WTC11 (cell line): ENCODE measurements at regions not wholly inside any gene's neighbourhood (a gene's known extent, or its start where the extent isn't known, plus 50 kb on each side); places are given as distances from the start of the nearest gene placed in this dataset.
"Not testable (repeated sequence)": the region's sequence is repeated elsewhere in the genome, so short reads cannot be mapped to it uniquely, and the experiment has no call there.

Source experiments
- ATAC-seq: fragments of 200-7000 bp; cut with Tn5 transposase; 2 replicates; pipeline ENCODE4 v1.10.0; 2021; ENCODE audit warnings: mild to moderate bottlenecking, moderate library complexity
- CTCF ChIA-PET: fragments of 300-600 bp; sonication (Branson Sonifier 250); formaldehyde crosslinking; loops from one replicate; lab custom pipeline; 2021; ENCODE audit warnings: antibody characterized with exemption; lab: Charles Lee
- POLR2A ChIA-PET: fragments of 350-600 bp; sonication (Branson Sonifier 250); formaldehyde crosslinking; loops from one replicate; lab custom pipeline; 2021; ENCODE audit warnings: antibody characterized with exemption; lab: Charles Lee
- DNase-seq: peaks from one replicate; pipeline ENCODE4 v3.0.0; 2021; ENCODE audit warnings: low spot score
- H3K27ac Mint-ChIP-seq: 2 replicates; pipeline ENCODE4 v1.8.0; 2021; ENCODE audit warnings: mixed read lengths
- H3K27me3 Mint-ChIP-seq: 2 replicates; pipeline ENCODE4 v1.8.0; 2021; ENCODE audit warnings: low read depth, mild to moderate bottlenecking, moderate library complexity, mixed read lengths
- H3K36me3 Mint-ChIP-seq: 2 replicates; pipeline ENCODE4 v1.8.0; 2021; ENCODE audit warnings: mixed read lengths
- H3K4me1 Mint-ChIP-seq: 2 replicates; pipeline ENCODE4 v1.8.0; 2022; ENCODE audit warnings: mixed read lengths
- H3K4me3 Mint-ChIP-seq: 2 replicates; pipeline ENCODE4 v1.8.0; 2021; ENCODE audit warnings: mild to moderate bottlenecking, moderate library complexity, mixed read lengths
- H3K9me3 Mint-ChIP-seq: 2 replicates; pipeline ENCODE4 v1.8.0; 2021; ENCODE audit warnings: mixed read lengths
- ATF1 ChIP-seq: sonication (generic); formaldehyde crosslinking; IDR thresholded peaks from 2 replicates; pipeline ENCODE4 v1.8.1; 2023; ENCODE audit warnings: mild to moderate bottlenecking, moderate library complexity, missing genetic modification reagents
- ELF4 ChIP-seq: sonication (generic); formaldehyde crosslinking; IDR thresholded peaks from 2 replicates; pipeline ENCODE4 v1.8.1; 2022; ENCODE audit warnings: low read depth, mild to moderate bottlenecking, moderate library complexity, missing genetic modification reagents
- FOXJ3 ChIP-seq: sonication (generic); formaldehyde crosslinking; IDR thresholded peaks from 2 replicates; pipeline ENCODE4 v1.9.0; 2021; ENCODE audit warnings: missing genetic modification reagents, mild to moderate bottlenecking, borderline replicate concordance
- GABPB1 ChIP-seq: sonication (generic); formaldehyde crosslinking; IDR thresholded peaks from 2 replicates; pipeline ENCODE4 v1.8.1; 2023; ENCODE audit warnings: mild to moderate bottlenecking, missing genetic modification reagents
- JAZF1 ChIP-seq: fragments of 250-450 bp; sonication (Bioruptor Pico); IDR thresholded peaks from 2 replicates; pipeline ENCODE4 v1.9.0; 2021; ENCODE audit warnings: moderate library complexity, mild to moderate bottlenecking, inconsistent platforms
- NFYB ChIP-seq: sonication (generic); formaldehyde crosslinking; conservative IDR thresholded peaks from 2 replicates; pipeline ENCODE4 v1.8.0; 2022; ENCODE audit warnings: low read depth, missing genetic modification reagents
- SMAD4 ChIP-seq: sonication (generic); formaldehyde crosslinking; IDR thresholded peaks from 2 replicates; pipeline ENCODE4 v1.8.0; 2022; ENCODE audit warnings: mild to moderate bottlenecking, missing genetic modification reagents
- SOX15 ChIP-seq: fragments of 250-450 bp; sonication (Bioruptor Pico); IDR thresholded peaks from 2 replicates; pipeline ENCODE4 v1.9.0; 2021; ENCODE audit warnings: mild to moderate bottlenecking
- TCF7 ChIP-seq: sonication (generic); formaldehyde crosslinking; IDR thresholded peaks from 2 replicates; pipeline ENCODE4 v1.8.0; 2022; ENCODE audit warnings: mild to moderate bottlenecking, low read depth, missing genetic modification reagents, moderate library complexity
- ZNF263 ChIP-seq: sonication (generic); formaldehyde crosslinking; IDR thresholded peaks from 2 replicates; pipeline ENCODE4 v1.8.1; 2022; ENCODE audit warnings: low read depth, mild to moderate bottlenecking, moderate library complexity, missing genetic modification reagents
- ZNF416 ChIP-seq: fragments of 250-450 bp; sonication (Bioruptor Pico); IDR thresholded peaks from 2 replicates; pipeline ENCODE4 v1.9.0; 2021; ENCODE audit warnings: mild to moderate bottlenecking, inconsistent platforms
- ZNF423 ChIP-seq: fragments of 250-450 bp; sonication (Bioruptor Pico); IDR thresholded peaks from 2 replicates; pipeline ENCODE4 v2.1.2; 2022; ENCODE audit warnings: mild to moderate bottlenecking, moderate library complexity
- TF ChIP-seq, protein P1 (sequence below): sonication (generic); formaldehyde crosslinking; IDR thresholded peaks from 2 replicates; pipeline ENCODE4 v1.8.1; 2022; ENCODE audit warnings: low read depth, mild to moderate bottlenecking, moderate library complexity, missing genetic modification reagents, borderline replicate concordance
- TF ChIP-seq, protein P2 (sequence below): sonication (generic); formaldehyde crosslinking; IDR thresholded peaks from 2 replicates; pipeline ENCODE4 v1.8.1; 2022; ENCODE audit warnings: low read depth, missing genetic modification reagents, borderline replicate concordance
- TF ChIP-seq, protein P3 (sequence below): sonication (generic); formaldehyde crosslinking; IDR thresholded peaks from 2 replicates; pipeline ENCODE4 v1.8.0; 2022; ENCODE audit warnings: mild to moderate bottlenecking, missing genetic modification reagents
- TF ChIP-seq, protein P4 (sequence below): sonication (generic); formaldehyde crosslinking; IDR thresholded peaks from 2 replicates; pipeline ENCODE4 v1.8.0; 2023; ENCODE audit warnings: missing genetic modification reagents, mild to moderate bottlenecking, borderline replicate concordance

DNA sequence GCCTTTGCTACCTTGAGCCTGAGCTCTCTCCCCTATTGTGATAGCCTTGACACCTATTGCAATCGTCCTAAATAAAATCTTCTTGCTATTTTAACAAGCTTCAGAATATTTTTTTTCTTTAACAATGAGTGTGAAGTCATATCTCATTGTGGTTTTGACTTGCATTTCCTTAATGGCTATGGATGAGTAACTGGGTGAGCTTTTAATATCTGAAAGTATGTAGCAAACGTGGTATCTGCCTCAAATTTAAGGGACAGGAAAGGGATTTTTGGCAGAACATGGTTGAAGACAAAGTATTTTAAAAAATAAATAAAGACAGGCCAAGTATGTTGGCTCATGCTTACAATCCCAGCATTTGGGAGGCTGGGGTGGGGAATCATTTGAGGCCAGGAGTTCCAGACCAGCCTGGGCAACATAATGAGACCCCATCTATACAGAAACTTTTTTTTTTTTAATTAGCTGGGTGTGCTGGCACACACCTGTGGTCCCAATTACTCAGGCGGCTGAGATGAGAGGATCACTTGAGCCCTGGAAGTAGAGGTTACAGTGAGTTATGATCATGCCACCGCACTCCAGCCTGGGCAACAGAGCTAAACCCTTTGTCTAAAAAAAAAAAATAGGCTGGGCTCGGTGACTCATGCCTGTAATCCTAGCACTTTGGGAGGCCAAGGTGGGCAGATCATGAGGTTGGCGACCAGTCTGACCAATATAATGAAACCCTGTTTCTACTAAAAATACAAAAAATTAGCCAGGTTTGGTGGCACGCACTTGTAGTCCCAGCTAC, 319.3 kb upstream of the NRP1 start:
- H3K9me3 Mint-ChIP-seq: peaks cover 47% of the 10 kb centered on the region
- H3K27me3 Mint-ChIP-seq: peaks cover 3% of the 10 kb centered on the region; the same call in 1 of the 2 replicates
- POLR2A ChIA-PET: no interaction called here

DNA sequence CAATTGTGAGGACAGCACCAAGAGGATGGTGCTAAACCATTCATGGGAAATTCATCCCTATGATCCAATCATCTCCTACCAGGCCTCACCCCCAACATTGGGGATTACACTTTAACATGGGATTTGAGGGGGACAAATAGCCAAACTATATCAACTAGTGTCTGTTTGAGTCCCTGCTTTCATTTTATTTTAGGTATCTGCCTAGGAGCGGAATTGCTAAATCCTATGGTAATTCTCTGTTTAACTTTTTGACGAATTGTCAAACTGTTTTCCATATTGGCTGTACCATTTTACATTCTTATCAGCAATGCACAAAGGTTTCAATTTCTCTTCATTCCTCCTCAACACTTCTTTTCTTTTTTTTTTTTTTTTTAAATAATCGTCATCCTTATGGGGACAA, 318.4 kb upstream of the NRP1 start:
- no peak overlapping the region for H3K4me3 Mint-ChIP-seq
- no peaks in the 10 kb centered on the region for H3K4me1 Mint-ChIP-seq
- no peak overlapping the region for H3K27ac Mint-ChIP-seq
- peaks cover 3% of the 10 kb centered on the region; the same call in 1 of the 2 replicates for H3K27me3 Mint-ChIP-seq
- no peak for TF ChIP-seq SMAD4 (CRISPR knock-in tag)
- no peak for TF ChIP-seq ELF4 (CRISPR knock-in tag)
- no peak for TF ChIP-seq NFYB (CRISPR knock-in tag)
- no peak for TF ChIP-seq FOXJ3 (CRISPR knock-in tag)
- no peak for TF ChIP-seq ZNF263 (CRISPR knock-in tag)
- ChIA-PET POLR2A (no interaction called here), CTCF (no interaction called here)
- ATAC-seq (no peak), DNase-seq (no peak)
- peaks cover 56% of the 10 kb centered on the region for H3K9me3 Mint-ChIP-seq
- H3K36me3 Mint-ChIP-seq: peaks cover 23% of the 10 kb centered on the region

More for the DNA sequence above, 319.3 kb upstream of the NRP1 start:
- Mint-ChIP-seq H3K4me1 (peaks cover 3% of the 10 kb centered on the region), H3K27ac (no peak overlapping the region), H3K4me3 (no peak overlapping the region), H3K36me3 (peaks cover 18% of the 10 kb centered on the region)
- ATAC-seq (no peak), DNase-seq (no peak)
- TF ChIP-seq, protein P1, sequence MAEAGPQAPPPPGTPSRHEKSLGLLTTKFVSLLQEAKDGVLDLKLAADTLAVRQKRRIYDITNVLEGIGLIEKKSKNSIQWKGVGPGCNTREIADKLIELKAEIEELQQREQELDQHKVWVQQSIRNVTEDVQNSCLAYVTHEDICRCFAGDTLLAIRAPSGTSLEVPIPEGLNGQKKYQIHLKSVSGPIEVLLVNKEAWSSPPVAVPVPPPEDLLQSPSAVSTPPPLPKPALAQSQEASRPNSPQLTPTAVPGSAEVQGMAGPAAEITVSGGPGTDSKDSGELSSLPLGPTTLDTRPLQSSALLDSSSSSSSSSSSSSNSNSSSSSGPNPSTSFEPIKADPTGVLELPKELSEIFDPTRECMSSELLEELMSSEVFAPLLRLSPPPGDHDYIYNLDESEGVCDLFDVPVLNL (CRISPR knock-in tag): no peak
- TF ChIP-seq JAZF1 (CRISPR knock-in tag) (no peak), ZNF416 (CRISPR knock-in tag) (no peak), TCF7 (CRISPR knock-in tag) (no peak), SOX15 (CRISPR knock-in tag) (no peak), ZNF423 (CRISPR knock-in tag) (no peak), ATF1 (CRISPR knock-in tag) (no peak), GABPB1 (CRISPR knock-in tag) (no peak)
- TF ChIP-seq, protein P2, sequence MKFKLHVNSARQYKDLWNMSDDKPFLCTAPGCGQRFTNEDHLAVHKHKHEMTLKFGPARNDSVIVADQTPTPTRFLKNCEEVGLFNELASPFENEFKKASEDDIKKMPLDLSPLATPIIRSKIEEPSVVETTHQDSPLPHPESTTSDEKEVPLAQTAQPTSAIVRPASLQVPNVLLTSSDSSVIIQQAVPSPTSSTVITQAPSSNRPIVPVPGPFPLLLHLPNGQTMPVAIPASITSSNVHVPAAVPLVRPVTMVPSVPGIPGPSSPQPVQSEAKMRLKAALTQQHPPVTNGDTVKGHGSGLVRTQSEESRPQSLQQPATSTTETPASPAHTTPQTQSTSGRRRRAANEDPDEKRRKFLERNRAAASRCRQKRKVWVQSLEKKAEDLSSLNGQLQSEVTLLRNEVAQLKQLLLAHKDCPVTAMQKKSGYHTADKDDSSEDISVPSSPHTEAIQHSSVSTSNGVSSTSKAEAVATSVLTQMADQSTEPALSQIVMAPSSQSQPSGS: no peak
- TF ChIP-seq, protein P3, sequence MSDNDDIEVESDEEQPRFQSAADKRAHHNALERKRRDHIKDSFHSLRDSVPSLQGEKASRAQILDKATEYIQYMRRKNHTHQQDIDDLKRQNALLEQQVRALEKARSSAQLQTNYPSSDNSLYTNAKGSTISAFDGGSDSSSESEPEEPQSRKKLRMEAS (CRISPR knock-in tag): no peak
- TF ChIP-seq, protein P4, sequence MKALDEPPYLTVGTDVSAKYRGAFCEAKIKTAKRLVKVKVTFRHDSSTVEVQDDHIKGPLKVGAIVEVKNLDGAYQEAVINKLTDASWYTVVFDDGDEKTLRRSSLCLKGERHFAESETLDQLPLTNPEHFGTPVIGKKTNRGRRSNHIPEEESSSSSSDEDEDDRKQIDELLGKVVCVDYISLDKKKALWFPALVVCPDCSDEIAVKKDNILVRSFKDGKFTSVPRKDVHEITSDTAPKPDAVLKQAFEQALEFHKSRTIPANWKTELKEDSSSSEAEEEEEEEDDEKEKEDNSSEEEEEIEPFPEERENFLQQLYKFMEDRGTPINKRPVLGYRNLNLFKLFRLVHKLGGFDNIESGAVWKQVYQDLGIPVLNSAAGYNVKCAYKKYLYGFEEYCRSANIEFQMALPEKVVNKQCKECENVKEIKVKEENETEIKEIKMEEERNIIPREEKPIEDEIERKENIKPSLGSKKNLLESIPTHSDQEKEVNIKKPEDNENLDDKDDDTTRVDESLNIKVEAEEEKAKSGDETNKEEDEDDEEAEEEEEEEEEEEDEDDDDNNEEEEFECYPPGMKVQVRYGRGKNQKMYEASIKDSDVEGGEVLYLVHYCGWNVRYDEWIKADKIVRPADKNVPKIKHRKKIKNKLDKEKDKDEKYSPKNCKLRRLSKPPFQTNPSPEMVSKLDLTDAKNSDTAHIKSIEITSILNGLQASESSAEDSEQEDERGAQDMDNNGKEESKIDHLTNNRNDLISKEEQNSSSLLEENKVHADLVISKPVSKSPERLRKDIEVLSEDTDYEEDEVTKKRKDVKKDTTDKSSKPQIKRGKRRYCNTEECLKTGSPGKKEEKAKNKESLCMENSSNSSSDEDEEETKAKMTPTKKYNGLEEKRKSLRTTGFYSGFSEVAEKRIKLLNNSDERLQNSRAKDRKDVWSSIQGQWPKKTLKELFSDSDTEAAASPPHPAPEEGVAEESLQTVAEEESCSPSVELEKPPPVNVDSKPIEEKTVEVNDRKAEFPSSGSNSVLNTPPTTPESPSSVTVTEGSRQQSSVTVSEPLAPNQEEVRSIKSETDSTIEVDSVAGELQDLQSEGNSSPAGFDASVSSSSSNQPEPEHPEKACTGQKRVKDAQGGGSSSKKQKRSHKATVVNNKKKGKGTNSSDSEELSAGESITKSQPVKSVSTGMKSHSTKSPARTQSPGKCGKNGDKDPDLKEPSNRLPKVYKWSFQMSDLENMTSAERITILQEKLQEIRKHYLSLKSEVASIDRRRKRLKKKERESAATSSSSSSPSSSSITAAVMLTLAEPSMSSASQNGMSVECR (CRISPR knock-in tag): no peak
- CTCF ChIA-PET: no interaction called here

DNA sequence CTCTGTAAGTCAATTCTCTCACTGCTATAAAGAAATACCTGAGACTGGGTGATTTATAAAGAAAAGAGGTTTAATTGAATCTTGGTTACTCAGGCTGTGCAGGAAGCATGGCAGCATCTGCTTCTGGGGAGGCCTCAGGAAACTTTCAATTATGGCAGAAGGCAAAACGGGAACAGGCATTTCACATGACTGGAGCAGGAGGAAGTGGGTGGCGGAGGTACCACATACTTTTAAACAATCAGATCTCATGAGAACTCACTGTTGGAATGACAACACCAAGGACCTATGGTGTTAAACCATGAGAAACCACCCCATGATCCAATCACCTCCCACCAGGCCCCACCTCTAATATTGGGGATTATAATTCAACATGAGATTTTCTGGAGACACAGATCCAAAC, 315.7 kb upstream of the NRP1 start:
- H3K4me3 Mint-ChIP-seq, ATAC-seq: not testable (repeated sequence)

More for the DNA sequence above, 315.7 kb upstream of the NRP1 start:
- POLR2A ChIA-PET, DNase-seq, CTCF ChIA-PET, H3K27ac Mint-ChIP-seq, H3K27me3 Mint-ChIP-seq, H3K4me1 Mint-ChIP-seq: not testable (repeated sequence)
- H3K9me3 Mint-ChIP-seq: peaks cover 53% of the 10 kb centered on the region
- peaks cover 23% of the 10 kb centered on the region for H3K36me3 Mint-ChIP-seq
